GM21381 (cell line): ENCODE measurements at regions not wholly inside any gene's neighbourhood (a gene's known extent, or its start where the extent isn't known, plus 50 kb on each side); places are given as distances from the start of the nearest gene placed in this dataset.
"Not testable (repeated sequence)": the region's sequence is repeated elsewhere in the genome, so short reads cannot be mapped to it uniquely, and the experiment has no call there.

Experiments
- ATAC-seq: cut with Tn5 transposase; IDR thresholded peaks from one replicate; pipeline ENCODE4 v1.9.1; 2021; ENCODE audit warnings: mild to moderate bottlenecking, moderate library complexity; ENCODE audit not compliant: unreplicated experiment

GRCh38 chr4:31169846-31170245 is 449.7 kb downstream of the PCDH7 start:
- no peak for ATAC-seq

GRCh38 chr4:31171362-31171761 is 451.2 kb downstream of the PCDH7 start:
- no peak for ATAC-seq

GRCh38 chr4:31175242-31175910 is 455.2 kb downstream of the PCDH7 start:
- ATAC-seq: no peak

GRCh38 chr4:31183256-31183655 is 463.1 kb downstream of the PCDH7 start:
- ATAC-seq: no peak

GRCh38 chr4:31185014-31185585 is 464.9 kb downstream of the PCDH7 start:
- ATAC-seq: no peak

- ATAC-seq: no peak
Measured at GRCh38 chr4:31187979-31188378, 467.8 kb downstream of the PCDH7 start.

- ATAC-seq: no peak
Measured at GRCh38 chr4:31189938-31190337, 469.8 kb downstream of the PCDH7 start.

GRCh38 chr4:31190671-31191070 is 470.5 kb downstream of the PCDH7 start:
- no peak for ATAC-seq

GRCh38 chr4:31192341-31192740 is 472.2 kb downstream of the PCDH7 start:
- no peak for ATAC-seq

GRCh38 chr4:31193521-31193920 is 473.4 kb downstream of the PCDH7 start:
- ATAC-seq: no peak

GRCh38 chr4:31194823-31195222 is 474.7 kb downstream of the PCDH7 start:
- no peak for ATAC-seq

- no peak for ATAC-seq
Measured at GRCh38 chr4:31199644-31200043, 479.5 kb downstream of the PCDH7 start.

GRCh38 chr4:31202054-31202453 is 481.9 kb downstream of the PCDH7 start:
- ATAC-seq: not testable (repeated sequence)

- ATAC-seq: no peak
Measured at GRCh38 chr4:31204874-31205273, 484.7 kb downstream of the PCDH7 start.

GRCh38 chr4:31220921-31221320 is 500.8 kb downstream of the PCDH7 start:
- no peak for ATAC-seq

GRCh38 chr4:31228068-31228467 is 507.9 kb downstream of the PCDH7 start:
- ATAC-seq: no peak

- ATAC-seq: no peak
Measured at GRCh38 chr4:31230594-31230993, 510.4 kb downstream of the PCDH7 start.

- ATAC-seq: no peak
Measured at GRCh38 chr4:31234494-31234893, 514.3 kb downstream of the PCDH7 start.

- no peak for ATAC-seq
Measured at GRCh38 chr4:31234901-31235300, 514.7 kb downstream of the PCDH7 start.

- no peak for ATAC-seq
Measured at GRCh38 chr4:31236020-31236638, 516.0 kb downstream of the PCDH7 start.

- no peak for ATAC-seq
Measured at GRCh38 chr4:31236639-31237173, 516.5 kb downstream of the PCDH7 start.

GRCh38 chr4:31237233-31237632 is 517.1 kb downstream of the PCDH7 start:
- ATAC-seq: no peak
